Fibroblast of pulmonary artery (primary cell): ENCODE measurements at regions not wholly inside any gene's neighbourhood (a gene's known extent, or its start where the extent isn't known, plus 50 kb on each side); places are given as distances from the start of the nearest gene placed in this dataset.

Experiments used
- DNase-seq: peaks from one replicate; pipeline ENCODE4 v3.0.0-alpha.2; 2010; ENCODE audit warnings: low read depth
- H3K4me3 ChIP-seq: replicated peaks from 2 replicates; pipeline ENCODE4 v1.5.1; 2011; ENCODE audit warnings: low read depth, mild to moderate bottlenecking, control low read depth, low read length, moderate library complexity
- TF ChIP-seq, protein P1 (sequence below): IDR thresholded peaks from 2 replicates; pipeline ENCODE4 v1.5.1; 2011; ENCODE audit warnings: mild to moderate bottlenecking, control low read depth, low read length, inconsistent platforms; ENCODE audit errors: missing control alignments

DNA sequence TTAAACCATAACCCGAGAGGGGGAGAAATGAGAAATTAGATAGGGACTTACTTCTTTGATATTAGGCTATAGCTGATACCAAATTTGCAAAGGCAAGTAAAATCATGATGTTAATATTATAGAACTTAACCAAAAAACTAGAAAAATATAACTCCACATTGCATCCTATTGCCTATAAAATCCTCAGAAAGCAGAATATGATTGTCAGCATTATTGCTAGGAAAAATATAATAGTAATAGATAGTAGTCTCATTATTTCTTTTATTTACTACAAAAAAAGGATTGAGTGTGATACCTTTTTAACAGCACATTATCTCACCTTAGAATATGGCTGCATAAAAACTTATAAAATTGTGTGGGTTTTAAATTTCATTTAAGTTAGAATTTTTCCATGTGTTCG lies 206.5 kb upstream of the CDIN1 start:
- DNase-seq: no peak
- TF ChIP-seq, protein P1, sequence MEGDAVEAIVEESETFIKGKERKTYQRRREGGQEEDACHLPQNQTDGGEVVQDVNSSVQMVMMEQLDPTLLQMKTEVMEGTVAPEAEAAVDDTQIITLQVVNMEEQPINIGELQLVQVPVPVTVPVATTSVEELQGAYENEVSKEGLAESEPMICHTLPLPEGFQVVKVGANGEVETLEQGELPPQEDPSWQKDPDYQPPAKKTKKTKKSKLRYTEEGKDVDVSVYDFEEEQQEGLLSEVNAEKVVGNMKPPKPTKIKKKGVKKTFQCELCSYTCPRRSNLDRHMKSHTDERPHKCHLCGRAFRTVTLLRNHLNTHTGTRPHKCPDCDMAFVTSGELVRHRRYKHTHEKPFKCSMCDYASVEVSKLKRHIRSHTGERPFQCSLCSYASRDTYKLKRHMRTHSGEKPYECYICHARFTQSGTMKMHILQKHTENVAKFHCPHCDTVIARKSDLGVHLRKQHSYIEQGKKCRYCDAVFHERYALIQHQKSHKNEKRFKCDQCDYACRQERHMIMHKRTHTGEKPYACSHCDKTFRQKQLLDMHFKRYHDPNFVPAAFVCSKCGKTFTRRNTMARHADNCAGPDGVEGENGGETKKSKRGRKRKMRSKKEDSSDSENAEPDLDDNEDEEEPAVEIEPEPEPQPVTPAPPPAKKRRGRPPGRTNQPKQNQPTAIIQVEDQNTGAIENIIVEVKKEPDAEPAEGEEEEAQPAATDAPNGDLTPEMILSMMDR: no peak
- H3K4me3 ChIP-seq: no peak overlapping the region

DNA sequence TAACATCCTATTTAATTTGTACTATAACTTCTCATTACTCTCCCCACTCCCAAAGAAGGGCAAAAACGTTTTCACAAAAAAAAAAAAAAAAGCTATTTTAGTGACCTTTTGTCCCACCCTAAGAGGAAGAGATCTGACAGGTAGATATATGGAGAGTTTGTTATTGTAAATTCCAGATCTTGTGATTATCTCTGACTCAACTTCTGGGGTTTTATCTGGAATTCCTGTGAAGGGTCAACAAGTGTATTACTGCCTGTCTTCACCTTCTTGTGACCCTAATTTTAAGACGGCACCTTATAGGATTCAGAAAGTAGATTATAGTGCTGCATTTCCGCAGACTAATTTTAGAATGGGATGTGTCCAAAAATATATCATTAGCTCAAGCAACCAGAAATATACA lies 205.9 kb upstream of the CDIN1 start:
- TF ChIP-seq, protein P1: no peak
- no peak for DNase-seq
- H3K4me3 ChIP-seq: no peak overlapping the region

DNA sequence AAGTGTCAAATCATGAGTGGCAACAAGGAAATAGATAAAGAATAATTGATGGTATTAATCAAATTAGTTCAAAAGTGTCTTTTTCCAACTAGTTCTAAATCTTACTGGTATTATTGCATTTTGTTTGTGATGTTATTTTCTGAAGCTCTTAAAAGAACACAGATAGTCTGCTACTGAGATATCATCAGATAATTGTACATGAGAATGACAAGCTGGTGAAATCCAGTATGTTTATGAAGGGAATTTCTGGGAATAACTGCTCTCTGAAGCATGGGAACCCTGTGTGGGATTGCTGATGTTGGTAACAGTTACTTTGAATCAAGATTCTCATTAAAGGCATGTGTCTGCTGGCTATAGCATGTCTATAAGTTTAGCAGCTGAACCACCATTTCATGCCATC lies 190.3 kb upstream of the CDIN1 start:
- H3K4me3 ChIP-seq: no peak overlapping the region
- TF ChIP-seq, protein P1: no peak
- DNase-seq: no peak

DNA sequence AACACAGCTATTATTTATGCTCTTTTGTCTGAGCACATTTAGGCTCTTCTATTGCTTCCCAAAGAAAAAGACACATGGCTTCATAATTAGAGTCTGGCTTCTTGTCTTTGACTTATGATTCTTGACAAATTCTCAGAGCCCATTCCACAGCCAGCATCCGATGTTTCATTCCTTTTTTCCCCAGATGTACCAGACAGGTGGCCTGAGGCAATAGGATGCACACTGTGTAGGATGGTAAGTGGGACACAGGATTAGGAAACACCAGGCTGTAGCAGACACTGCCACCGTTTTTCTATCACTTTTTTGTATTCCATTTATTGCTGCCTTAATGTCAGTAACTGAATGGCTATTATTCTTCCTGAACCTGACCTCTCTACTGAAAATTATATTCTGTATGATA lies 188.9 kb upstream of the CDIN1 start:
- TF ChIP-seq, protein P1: no peak
- no peak overlapping the region for H3K4me3 ChIP-seq
- DNase-seq: no peak

DNA sequence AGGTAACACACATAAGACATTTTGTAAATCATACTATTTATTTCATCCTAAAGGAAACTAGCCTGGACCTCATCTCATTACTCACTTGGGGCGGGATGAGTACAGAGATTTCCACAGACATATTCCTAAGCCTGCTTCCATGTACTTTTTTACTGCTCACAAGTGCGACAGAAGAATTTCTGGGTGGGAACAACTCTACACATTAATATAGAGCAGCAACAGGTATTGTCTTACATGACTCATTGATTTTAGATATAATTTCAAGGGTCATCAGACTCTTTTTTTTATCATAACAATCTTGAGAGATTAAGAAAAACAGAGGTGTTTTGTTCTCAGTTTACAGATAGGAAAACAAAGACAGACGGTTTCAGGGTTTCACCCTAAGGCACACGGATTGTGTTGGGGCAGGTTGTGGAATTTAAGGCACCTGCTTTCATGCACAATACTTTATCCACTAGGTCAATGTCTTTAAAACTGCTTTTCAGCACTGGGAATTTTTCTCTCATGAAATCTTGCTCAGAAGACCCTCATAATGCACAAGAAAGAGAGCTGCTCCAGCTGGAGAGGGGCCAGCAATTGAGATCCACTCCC lies 186.7 kb upstream of the CDIN1 start:
- TF ChIP-seq, protein P1: no peak
- no peak for DNase-seq
- H3K4me3 ChIP-seq: no peak overlapping the region

DNA sequence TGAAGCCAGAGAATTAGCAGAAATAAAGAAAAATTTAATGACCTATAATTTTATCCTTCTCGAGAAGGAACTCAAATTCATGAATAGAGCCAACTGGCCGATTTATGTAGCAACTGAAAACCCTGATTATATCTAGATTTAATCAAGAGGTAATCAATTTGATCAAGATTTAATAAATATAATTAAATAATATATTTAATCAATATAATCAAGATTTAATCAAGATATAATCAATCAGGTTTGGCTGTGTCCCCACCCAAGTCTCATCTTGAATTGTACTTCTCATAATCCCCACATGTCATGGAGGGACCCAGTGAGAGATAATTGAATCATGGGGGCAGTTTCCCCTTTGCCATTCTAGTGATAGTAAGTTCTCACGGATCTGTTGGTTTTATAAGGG lies 181.2 kb upstream of the CDIN1 start:
- no peak overlapping the region for H3K4me3 ChIP-seq
- TF ChIP-seq, protein P1: no peak
- no peak for DNase-seq

DNA sequence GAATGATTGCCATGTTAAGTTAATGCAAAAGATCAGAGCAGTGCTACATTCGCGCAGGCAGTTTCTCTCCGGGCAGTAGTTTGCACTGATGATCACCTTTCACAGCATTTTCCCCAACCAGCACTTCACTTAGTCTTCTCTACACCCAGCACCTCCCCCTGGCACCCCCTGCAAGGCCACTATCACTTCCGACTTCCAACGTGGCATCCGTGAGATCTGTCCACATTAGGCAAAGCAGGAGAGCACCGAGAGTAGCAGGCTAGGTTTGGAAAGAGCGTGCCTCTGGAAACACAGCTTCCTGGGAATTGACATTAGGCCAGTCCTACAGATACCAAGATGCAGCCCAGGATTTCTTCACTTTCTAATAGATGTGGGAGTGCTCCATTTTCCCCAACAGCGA lies 180.2 kb upstream of the CDIN1 start:
- TF ChIP-seq, protein P1: no peak
- DNase-seq: no peak
- H3K4me3 ChIP-seq: no peak overlapping the region
